OCI-LY1 (cell line): ENCODE measurements at regions not wholly inside any gene's neighbourhood (a gene's known extent, or its start where the extent isn't known, plus 50 kb on each side); places are given as distances from the start of the nearest gene placed in this dataset.

Source experiments
- EZH2 ChIP-seq: fragments of 200-600 bp; sonication (generic), shearing (Covaris generic); IDR thresholded peaks from 2 replicates; pipeline ENCODE4 v1.8.0; 2017; ENCODE audit warnings: borderline replicate concordance, mixed run types, mild to moderate bottlenecking, antibody characterized with exemption, low read length, moderate library complexity, mixed read lengths
- TF ChIP-seq, protein P1 (sequence below): fragments of 200-600 bp; sonication (generic), shearing (Covaris generic); IDR thresholded peaks from 2 replicates; pipeline ENCODE4 v1.5.1; 2017; ENCODE audit warnings: mild to moderate bottlenecking, antibody characterized with exemption, low read length, moderate library complexity, mixed read lengths

DNA sequence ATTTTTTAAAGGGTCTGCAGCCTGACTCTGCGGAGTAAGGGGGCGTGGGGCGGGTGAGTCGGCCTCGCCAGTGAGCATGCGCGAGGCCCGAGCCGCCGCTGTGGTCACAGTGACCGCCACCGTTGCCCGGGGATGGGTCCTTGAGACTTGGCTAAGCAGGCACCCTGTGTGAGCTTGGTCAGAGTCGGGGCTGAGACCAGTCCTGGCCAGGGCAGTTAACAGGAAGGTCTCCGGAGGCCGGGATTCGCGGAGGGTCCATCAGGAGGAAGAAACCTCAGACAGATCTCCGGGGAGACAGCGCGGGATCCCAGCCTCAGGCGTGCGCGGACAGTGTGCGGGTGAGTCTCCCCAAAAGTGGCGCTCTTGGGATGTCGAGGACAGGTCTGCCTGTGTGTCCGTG is 1384.4 kb upstream of the PCDH10 start:
- TF ChIP-seq, protein P1, sequence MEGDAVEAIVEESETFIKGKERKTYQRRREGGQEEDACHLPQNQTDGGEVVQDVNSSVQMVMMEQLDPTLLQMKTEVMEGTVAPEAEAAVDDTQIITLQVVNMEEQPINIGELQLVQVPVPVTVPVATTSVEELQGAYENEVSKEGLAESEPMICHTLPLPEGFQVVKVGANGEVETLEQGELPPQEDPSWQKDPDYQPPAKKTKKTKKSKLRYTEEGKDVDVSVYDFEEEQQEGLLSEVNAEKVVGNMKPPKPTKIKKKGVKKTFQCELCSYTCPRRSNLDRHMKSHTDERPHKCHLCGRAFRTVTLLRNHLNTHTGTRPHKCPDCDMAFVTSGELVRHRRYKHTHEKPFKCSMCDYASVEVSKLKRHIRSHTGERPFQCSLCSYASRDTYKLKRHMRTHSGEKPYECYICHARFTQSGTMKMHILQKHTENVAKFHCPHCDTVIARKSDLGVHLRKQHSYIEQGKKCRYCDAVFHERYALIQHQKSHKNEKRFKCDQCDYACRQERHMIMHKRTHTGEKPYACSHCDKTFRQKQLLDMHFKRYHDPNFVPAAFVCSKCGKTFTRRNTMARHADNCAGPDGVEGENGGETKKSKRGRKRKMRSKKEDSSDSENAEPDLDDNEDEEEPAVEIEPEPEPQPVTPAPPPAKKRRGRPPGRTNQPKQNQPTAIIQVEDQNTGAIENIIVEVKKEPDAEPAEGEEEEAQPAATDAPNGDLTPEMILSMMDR = no peak
- no peak for TF ChIP-seq EZH2
